Panc1 (cell line): ENCODE measurements at regions not wholly inside any gene's neighbourhood (a gene's known extent, or its start where the extent isn't known, plus 50 kb on each side); places are given as distances from the start of the nearest gene placed in this dataset.

Source experiments
- POLR2AphosphoS5 ChIP-seq: IDR thresholded peaks from 2 replicates; pipeline ENCODE4 v1.6.1; 2012; ENCODE audit warnings: mild to moderate bottlenecking, low read depth, low read length, moderate library complexity
- SIN3A ChIP-seq: IDR thresholded peaks from 2 replicates; pipeline ENCODE4 v1.6.1; 2012; ENCODE audit warnings: low read depth, mild to moderate bottlenecking, low read length, moderate library complexity, borderline replicate concordance; ENCODE audit not compliant: insufficient read depth
- TCF7L2 ChIP-seq: IDR thresholded peaks from 2 replicates; pipeline ENCODE4 v1.6.1; 2011; ENCODE audit warnings: mild to moderate bottlenecking, low read depth, low read length, inconsistent platforms
- TF ChIP-seq, protein P1 (sequence below): fragments of 450-650 bp; IDR thresholded peaks from 2 replicates; pipeline ENCODE4 v1.5.1; 2017; ENCODE audit warnings: mild to moderate bottlenecking
- TF ChIP-seq, protein P2 (sequence below), 2 experiments: IDR thresholded peaks; 2 replicates each; pipeline ENCODE4 v1.6.1; 2011 to 2012; ENCODE audit warnings: low read depth in 2 of 2, control low read depth in 1 of 2, low read length in 1 of 2, mild to moderate bottlenecking in 1 of 2, moderate library complexity in 1 of 2; ENCODE audit not compliant: insufficient read depth in 1 of 2

DNA sequence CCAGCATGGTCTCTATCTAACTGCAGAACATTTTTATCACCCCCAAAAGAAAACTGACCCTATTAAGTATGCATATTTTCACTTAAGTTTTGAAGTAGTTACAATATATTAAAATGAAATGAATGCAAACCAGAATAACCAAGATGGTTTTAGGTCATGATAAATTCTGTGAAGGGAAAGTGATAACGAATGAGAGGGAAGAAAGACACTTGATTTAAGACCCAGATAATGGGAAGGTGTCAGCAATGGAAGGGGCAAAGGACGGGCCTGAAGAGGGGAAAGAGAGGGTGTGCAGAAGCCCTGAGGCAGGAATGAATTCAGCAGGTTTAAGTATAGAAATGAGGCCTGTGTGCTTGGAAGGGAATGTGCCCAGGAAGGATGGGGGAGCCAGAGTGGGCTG is 61.1 kb upstream of the IGFBP3 start:
- TF ChIP-seq, protein P1, sequence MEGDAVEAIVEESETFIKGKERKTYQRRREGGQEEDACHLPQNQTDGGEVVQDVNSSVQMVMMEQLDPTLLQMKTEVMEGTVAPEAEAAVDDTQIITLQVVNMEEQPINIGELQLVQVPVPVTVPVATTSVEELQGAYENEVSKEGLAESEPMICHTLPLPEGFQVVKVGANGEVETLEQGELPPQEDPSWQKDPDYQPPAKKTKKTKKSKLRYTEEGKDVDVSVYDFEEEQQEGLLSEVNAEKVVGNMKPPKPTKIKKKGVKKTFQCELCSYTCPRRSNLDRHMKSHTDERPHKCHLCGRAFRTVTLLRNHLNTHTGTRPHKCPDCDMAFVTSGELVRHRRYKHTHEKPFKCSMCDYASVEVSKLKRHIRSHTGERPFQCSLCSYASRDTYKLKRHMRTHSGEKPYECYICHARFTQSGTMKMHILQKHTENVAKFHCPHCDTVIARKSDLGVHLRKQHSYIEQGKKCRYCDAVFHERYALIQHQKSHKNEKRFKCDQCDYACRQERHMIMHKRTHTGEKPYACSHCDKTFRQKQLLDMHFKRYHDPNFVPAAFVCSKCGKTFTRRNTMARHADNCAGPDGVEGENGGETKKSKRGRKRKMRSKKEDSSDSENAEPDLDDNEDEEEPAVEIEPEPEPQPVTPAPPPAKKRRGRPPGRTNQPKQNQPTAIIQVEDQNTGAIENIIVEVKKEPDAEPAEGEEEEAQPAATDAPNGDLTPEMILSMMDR = no peak
- TF ChIP-seq POLR2AphosphoS5 = no peak
- TF ChIP-seq, protein P2, sequence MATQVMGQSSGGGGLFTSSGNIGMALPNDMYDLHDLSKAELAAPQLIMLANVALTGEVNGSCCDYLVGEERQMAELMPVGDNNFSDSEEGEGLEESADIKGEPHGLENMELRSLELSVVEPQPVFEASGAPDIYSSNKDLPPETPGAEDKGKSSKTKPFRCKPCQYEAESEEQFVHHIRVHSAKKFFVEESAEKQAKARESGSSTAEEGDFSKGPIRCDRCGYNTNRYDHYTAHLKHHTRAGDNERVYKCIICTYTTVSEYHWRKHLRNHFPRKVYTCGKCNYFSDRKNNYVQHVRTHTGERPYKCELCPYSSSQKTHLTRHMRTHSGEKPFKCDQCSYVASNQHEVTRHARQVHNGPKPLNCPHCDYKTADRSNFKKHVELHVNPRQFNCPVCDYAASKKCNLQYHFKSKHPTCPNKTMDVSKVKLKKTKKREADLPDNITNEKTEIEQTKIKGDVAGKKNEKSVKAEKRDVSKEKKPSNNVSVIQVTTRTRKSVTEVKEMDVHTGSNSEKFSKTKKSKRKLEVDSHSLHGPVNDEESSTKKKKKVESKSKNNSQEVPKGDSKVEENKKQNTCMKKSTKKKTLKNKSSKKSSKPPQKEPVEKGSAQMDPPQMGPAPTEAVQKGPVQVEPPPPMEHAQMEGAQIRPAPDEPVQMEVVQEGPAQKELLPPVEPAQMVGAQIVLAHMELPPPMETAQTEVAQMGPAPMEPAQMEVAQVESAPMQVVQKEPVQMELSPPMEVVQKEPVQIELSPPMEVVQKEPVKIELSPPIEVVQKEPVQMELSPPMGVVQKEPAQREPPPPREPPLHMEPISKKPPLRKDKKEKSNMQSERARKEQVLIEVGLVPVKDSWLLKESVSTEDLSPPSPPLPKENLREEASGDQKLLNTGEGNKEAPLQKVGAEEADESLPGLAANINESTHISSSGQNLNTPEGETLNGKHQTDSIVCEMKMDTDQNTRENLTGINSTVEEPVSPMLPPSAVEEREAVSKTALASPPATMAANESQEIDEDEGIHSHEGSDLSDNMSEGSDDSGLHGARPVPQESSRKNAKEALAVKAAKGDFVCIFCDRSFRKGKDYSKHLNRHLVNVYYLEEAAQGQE (IDR thresholded peaks at IDR 0.05; ENCODE audit: insufficient read depth in 1 of 2, low read depth in 2 of 2, low read length in 1 of 2) = no peak
- TF ChIP-seq SIN3A = no peak
- no peak for TF ChIP-seq TCF7L2
